ENCODE measurements at regions not wholly inside any gene's neighbourhood (a gene's known extent, or its start where the extent isn't known, plus 50 kb on each side); places are given as distances from the start of the nearest gene placed in this dataset.
"Not testable (repeated sequence)": the region's sequence is repeated elsewhere in the genome, so short reads cannot be mapped to it uniquely, and the experiment has no call there.

- no peak for DNase-seq
Observed at GRCh38 chr18:78812067-78812466, 167.6 kb upstream of the SALL3 start.

- DNase-seq = no peak
Observed at GRCh38 chr18:78813156-78813555, 166.5 kb upstream of the SALL3 start.

GRCh38 chr18:78813936-78814710, 165.5 kb upstream of the SALL3 start:
- no peak for DNase-seq

- DNase-seq = no peak
Observed at GRCh38 chr18:78814766-78815165, 164.9 kb upstream of the SALL3 start.

- no peak for DNase-seq
Observed at GRCh38 chr18:78816114-78816513, 163.5 kb upstream of the SALL3 start.

GRCh38 chr18:78816916-78817315, 162.7 kb upstream of the SALL3 start:
- no peak for DNase-seq

GRCh38 chr18:78818495-78818894, 161.1 kb upstream of the SALL3 start:
- no peak for DNase-seq

GRCh38 chr18:78818961-78819360, 160.7 kb upstream of the SALL3 start:
- no peak for DNase-seq

GRCh38 chr18:78820161-78820834, 159.3 kb upstream of the SALL3 start:
- no peak for DNase-seq

GRCh38 chr18:78821396-78821795, 158.2 kb upstream of the SALL3 start:
- DNase-seq = no peak

GRCh38 chr18:78822171-78822948, 157.3 kb upstream of the SALL3 start:
- no peak for DNase-seq

- no peak for DNase-seq
Observed at GRCh38 chr18:78822949-78823285, 156.7 kb upstream of the SALL3 start.

- DNase-seq = no peak
Observed at GRCh38 chr18:78825168-78825567, 154.4 kb upstream of the SALL3 start.

GRCh38 chr18:78826631-78827030, 153.0 kb upstream of the SALL3 start:
- DNase-seq = no peak

GRCh38 chr18:78827141-78827540, 152.5 kb upstream of the SALL3 start:
- no peak for DNase-seq

- DNase-seq = no peak
Observed at GRCh38 chr18:78828131-78828530, 151.5 kb upstream of the SALL3 start.

GRCh38 chr18:78829026-78829425, 150.6 kb upstream of the SALL3 start:
- DNase-seq = not testable (repeated sequence)

GRCh38 chr18:78830161-78830560, 149.5 kb upstream of the SALL3 start:
- DNase-seq = no peak

- DNase-seq = no peak
Observed at GRCh38 chr18:78830826-78831225, 148.8 kb upstream of the SALL3 start.

- no peak for DNase-seq
Observed at GRCh38 chr18:78831603-78832002, 148.0 kb upstream of the SALL3 start.

GRCh38 chr18:78833833-78834232, 145.8 kb upstream of the SALL3 start:
- no peak for DNase-seq

GRCh38 chr18:78836838-78837237, 142.8 kb upstream of the SALL3 start:
- DNase-seq = no peak

GRCh38 chr18:78837754-78838153, 141.9 kb upstream of the SALL3 start:
- no peak for DNase-seq

GRCh38 chr18:78838183-78838582, 141.4 kb upstream of the SALL3 start:
- DNase-seq = no peak

All from bone marrow (tissue), 2 donors.